ENCODE measurements at regions not wholly inside any gene's neighbourhood (a gene's known extent, or its start where the extent isn't known, plus 50 kb on each side); places are given as distances from the start of the nearest gene placed in this dataset.

GRCh38 chr1:201774983-201775344 lies 54.0 kb upstream of the IPO9 start:
- TF ChIP-seq, protein P1, sequence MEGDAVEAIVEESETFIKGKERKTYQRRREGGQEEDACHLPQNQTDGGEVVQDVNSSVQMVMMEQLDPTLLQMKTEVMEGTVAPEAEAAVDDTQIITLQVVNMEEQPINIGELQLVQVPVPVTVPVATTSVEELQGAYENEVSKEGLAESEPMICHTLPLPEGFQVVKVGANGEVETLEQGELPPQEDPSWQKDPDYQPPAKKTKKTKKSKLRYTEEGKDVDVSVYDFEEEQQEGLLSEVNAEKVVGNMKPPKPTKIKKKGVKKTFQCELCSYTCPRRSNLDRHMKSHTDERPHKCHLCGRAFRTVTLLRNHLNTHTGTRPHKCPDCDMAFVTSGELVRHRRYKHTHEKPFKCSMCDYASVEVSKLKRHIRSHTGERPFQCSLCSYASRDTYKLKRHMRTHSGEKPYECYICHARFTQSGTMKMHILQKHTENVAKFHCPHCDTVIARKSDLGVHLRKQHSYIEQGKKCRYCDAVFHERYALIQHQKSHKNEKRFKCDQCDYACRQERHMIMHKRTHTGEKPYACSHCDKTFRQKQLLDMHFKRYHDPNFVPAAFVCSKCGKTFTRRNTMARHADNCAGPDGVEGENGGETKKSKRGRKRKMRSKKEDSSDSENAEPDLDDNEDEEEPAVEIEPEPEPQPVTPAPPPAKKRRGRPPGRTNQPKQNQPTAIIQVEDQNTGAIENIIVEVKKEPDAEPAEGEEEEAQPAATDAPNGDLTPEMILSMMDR (IDR thresholded peaks at IDR 0.05) = no peak
- no peak for TF ChIP-seq EZH2 (IDR thresholded peaks at IDR 0.05; ENCODE audit: borderline replicate concordance, insufficient read depth, low read depth, low read length, poor library complexity, severe bottlenecking)

Data from B cell (primary cell).